ENCODE measurements at regions not wholly inside any gene's neighbourhood (a gene's known extent, or its start where the extent isn't known, plus 50 kb on each side); places are given as distances from the start of the nearest gene placed in this dataset.

GRCh38 chr2:171627412-171627811 lies 59.9 kb upstream of the DYNC1I2 start:
- ChIA-PET CTCF (ENCODE audit: low intra/inter-chr PET ratio, low total read pairs) (no interaction called here), POLR2A (no interaction called here)
- Histone ChIP-seq H3K27me3 (ENCODE audit: control insufficient read depth in 1 of 2, insufficient read depth in 2 of 2, low read length in 2 of 2) (peaks cover 0 to 29% of the 10 kb centered on the region in 2 experiments; a peak in 1 of 5 replicates), H3K27ac (ENCODE audit: extremely low read length, insufficient read depth, low read length) (no peak overlapping the region), H3K4me3 (replicated peaks in 1 of 3; ENCODE audit: insufficient read depth in 1 of 3, low read depth in 2 of 3, low read length in 3 of 3) (no peak overlapping the region), H3K79me2 (ENCODE audit: insufficient read depth, low read length) (no peaks in the 10 kb centered on the region), H4K20me1 (ENCODE audit: insufficient read depth, low read length) (no peaks in the 10 kb centered on the region), H3K4me1 (ENCODE audit: insufficient read depth, low read length) (no peaks in the 10 kb centered on the region), H3K4me2 (ENCODE audit: low read depth, low read length) (no peak overlapping the region), H3K9me3 (ENCODE audit: low read length) (peaks cover 31% of the 10 kb centered on the region), H3K9ac (ENCODE audit: insufficient read depth, low read depth, low read length) (no peak overlapping the region), H3K36me3 (replicated peaks in 1 of 2; ENCODE audit: control insufficient read depth in 1 of 2, insufficient read depth in 2 of 2, low read length in 2 of 2) (no peaks in the 10 kb centered on the region), H2AFZ (ENCODE audit: low read length) (no peak overlapping the region)
- BruUV-seq (replicated peaks): no TSS peak
- intact Hi-C loops (cut with micrococcal nuclease; ENCODE audit: unreplicated experiment): no loop called here
- no peak for FAIRE-seq
- TF ChIP-seq PHB2 (IDR thresholded peaks at IDR 0.05; ENCODE audit: partially characterized antibody) (no peak), ZNF326 (CRISPR knock-in tag; IDR thresholded peaks at IDR 0.05; ENCODE audit: borderline replicate concordance) (no peak), ZBTB20 (CRISPR knock-in tag; IDR thresholded peaks at IDR 0.05; ENCODE audit: borderline replicate concordance, low read depth) (no peak), MEIS1 (CRISPR knock-in tag; IDR thresholded peaks at IDR 0.05; ENCODE audit: borderline replicate concordance) (no peak), SIN3A (IDR thresholded peaks at IDR 0.05; ENCODE audit: borderline replicate concordance, low read depth, low read length) (no peak), NPAS2 (CRISPR knock-in tag; IDR thresholded peaks at IDR 0.05; ENCODE audit: borderline replicate concordance) (no peak), CEBPG (CRISPR knock-in tag; IDR thresholded peaks at IDR 0.05) (no peak), ZBTB34 (CRISPR knock-in tag; IDR thresholded peaks at IDR 0.05) (no peak)
- TF ChIP-seq, protein P1, sequence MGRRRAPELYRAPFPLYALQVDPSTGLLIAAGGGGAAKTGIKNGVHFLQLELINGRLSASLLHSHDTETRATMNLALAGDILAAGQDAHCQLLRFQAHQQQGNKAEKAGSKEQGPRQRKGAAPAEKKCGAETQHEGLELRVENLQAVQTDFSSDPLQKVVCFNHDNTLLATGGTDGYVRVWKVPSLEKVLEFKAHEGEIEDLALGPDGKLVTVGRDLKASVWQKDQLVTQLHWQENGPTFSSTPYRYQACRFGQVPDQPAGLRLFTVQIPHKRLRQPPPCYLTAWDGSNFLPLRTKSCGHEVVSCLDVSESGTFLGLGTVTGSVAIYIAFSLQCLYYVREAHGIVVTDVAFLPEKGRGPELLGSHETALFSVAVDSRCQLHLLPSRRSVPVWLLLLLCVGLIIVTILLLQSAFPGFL (CRISPR knock-in tag; IDR thresholded peaks at IDR 0.05): no peak
- in situ Hi-C loops (cut with HindIII; ENCODE audit: extremely low pct_ligation_motif_present, low pct_unique_long_range_greater_than_20kb): no loop called here
- DNase-seq (ENCODE audit: low spot score): no peak
- WGBS (ENCODE audit: low lambda C conversion rate): 6% methylated on average over 2 of the region's 5 CpGs
- ATAC-seq: no peak; the same call in 2 of the 3 replicates
